IMR-90 (cell line): ENCODE measurements at regions not wholly inside any gene's neighbourhood (a gene's known extent, or its start where the extent isn't known, plus 50 kb on each side); places are given as distances from the start of the nearest gene placed in this dataset.

ENCODE experiments used
- ATAC-seq: fragments of 200-7000 bp; cut with Tn5 transposase; 2 replicates; pipeline ENCODE4 v1.9.1; 2020; ENCODE audit warnings: low read depth, mild to moderate bottlenecking, moderate library complexity
- BruUV-seq: library from RNA; stranded (reverse); fragments of 400-500 nt; replicated peaks from 2 replicates; lab custom pipeline; 2021; lab: Mats Ljungman, UMichigan
- CTCF ChIA-PET: fragments of 300-600 bp; formaldehyde crosslinking; extraction: SDS; loops from one replicate; lab custom pipeline; 2021; ENCODE audit warnings: antibody characterized with exemption; lab: Yijun Ruan, JAX
- POLR2A ChIA-PET: fragments of 300-600 bp; sonication (Branson Sonifier 250); formaldehyde crosslinking; loops from one replicate; lab custom pipeline; 2022; ENCODE audit warnings: antibody characterized with exemption; ENCODE audit not compliant: unreplicated experiment; lab: Charles Lee
- DNase-seq: peaks from one replicate; pipeline ENCODE4 v3.0.0; 2013
- H2AFZ ChIP-seq: replicated peaks from 2 replicates; pipeline ENCODE3; 2013; ENCODE audit warnings: low read length, mild to moderate bottlenecking; ENCODE audit not compliant: poor library complexity
- H2AK5ac ChIP-seq: 2 replicates; pipeline ENCODE4 v1.6.1; 2013; ENCODE audit warnings: low read depth, low read length, inconsistent platforms
- H2AK9ac ChIP-seq: replicated peaks from 2 replicates; pipeline ENCODE3; 2013; ENCODE audit warnings: mild to moderate bottlenecking, low read depth, low read length, moderate library complexity; ENCODE audit not compliant: poor library complexity
- H2BK120ac ChIP-seq: 2 replicates; pipeline ENCODE4 v1.6.1; 2013; ENCODE audit warnings: low read depth, low read length, inconsistent platforms
- H2BK15ac ChIP-seq: 3 replicates; pipeline ENCODE4 v1.6.1; 2013; ENCODE audit warnings: low read depth, low read length, inconsistent platforms
- H2BK20ac ChIP-seq: 2 replicates; pipeline ENCODE4 v1.6.1; 2013; ENCODE audit warnings: low read depth, mild to moderate bottlenecking, inconsistent platforms, low read length, moderate library complexity
- H2BK5ac ChIP-seq: 2 replicates; pipeline ENCODE4 v1.6.1; 2013; ENCODE audit warnings: mild to moderate bottlenecking, low read depth, low read length, inconsistent platforms; ENCODE audit not compliant: poor library complexity, severe bottlenecking
- H3K14ac ChIP-seq: replicated peaks from 2 replicates; pipeline ENCODE4 v1.6.1; 2013; ENCODE audit warnings: low read depth, low read length, inconsistent platforms
- H3K18ac ChIP-seq: 2 replicates; pipeline ENCODE4 v1.6.1; 2013; ENCODE audit warnings: low read depth, low read length, control low read depth
- H3K23ac ChIP-seq: 2 replicates; pipeline ENCODE4 v1.6.1; 2013; ENCODE audit warnings: low read depth, low read length, inconsistent platforms
- H3K27ac ChIP-seq: 2 replicates; pipeline ENCODE4 v1.5.1; 2013; ENCODE audit warnings: mild to moderate bottlenecking, control low read depth, low read length; ENCODE audit not compliant: insufficient read depth
- H3K27me3 ChIP-seq: 2 replicates; pipeline ENCODE4 v1.6.1; 2013; ENCODE audit warnings: low read length; ENCODE audit not compliant: control insufficient read depth, insufficient read depth
- H3K36me3 ChIP-seq: 2 replicates; pipeline ENCODE4 v1.6.1; 2013; ENCODE audit warnings: low read length, mixed read lengths; ENCODE audit not compliant: control insufficient read depth, insufficient read depth
- H3K4ac ChIP-seq: 2 replicates; pipeline ENCODE4 v1.6.1; 2013; ENCODE audit warnings: low read depth, low read length, inconsistent platforms
- H3K4me1 ChIP-seq: 2 replicates; pipeline ENCODE4 v1.6.1; 2013; ENCODE audit warnings: low read length, mixed read lengths; ENCODE audit not compliant: control insufficient read depth, insufficient read depth
- H3K4me2 ChIP-seq: 2 replicates; pipeline ENCODE4 v1.6.1; 2013; ENCODE audit warnings: low read depth, mild to moderate bottlenecking, control low read depth, low read length, moderate library complexity
- H3K4me3 ChIP-seq: 2 replicates; pipeline ENCODE4 v1.5.1; 2013; ENCODE audit warnings: low read depth, mild to moderate bottlenecking, control low read depth, low read length, moderate library complexity; ENCODE audit not compliant: insufficient read depth
- H3K56ac ChIP-seq: 2 replicates; pipeline ENCODE4 v1.6.1; 2013; ENCODE audit warnings: low read length, inconsistent platforms; ENCODE audit not compliant: insufficient read depth; ENCODE audit errors: extremely low read depth
- H3K79me1 ChIP-seq, 2 experiments: 2 replicates each; pipeline ENCODE4 v1.6.1; 2013; ENCODE audit warnings: low read length in 2 of 2, inconsistent platforms in 1 of 2, low read depth in 1 of 2
- H3K9ac ChIP-seq: 2 replicates; pipeline ENCODE4 v1.6.1; 2013; ENCODE audit warnings: low read depth, low read length, control low read depth
- H3K9me1 ChIP-seq: 2 replicates; pipeline ENCODE4 v1.6.1; 2013; ENCODE audit warnings: low read length, inconsistent platforms; ENCODE audit not compliant: insufficient read depth
- H3K9me3 ChIP-seq: 2 replicates; pipeline ENCODE4 v1.6.1; 2013; ENCODE audit warnings: low read length; ENCODE audit not compliant: control insufficient read depth, insufficient read depth
- H4K20me1 ChIP-seq: 2 replicates; pipeline ENCODE4 v1.6.1; 2013; ENCODE audit warnings: low read length, inconsistent platforms; ENCODE audit not compliant: insufficient read depth
- H4K5ac ChIP-seq: 2 replicates; pipeline ENCODE4 v1.6.1; 2013; ENCODE audit warnings: mild to moderate bottlenecking, low read depth, low read length, control low read depth
- H4K8ac ChIP-seq, 2 experiments: 2 replicates each; pipeline ENCODE4 v1.6.1; 2013; ENCODE audit warnings: low read depth in 2 of 2, low read length in 2 of 2, control low read depth in 1 of 2, inconsistent platforms in 1 of 2
- H4K91ac ChIP-seq: 2 replicates; pipeline ENCODE4 v1.6.1; 2013; ENCODE audit warnings: low read depth, low read length, inconsistent platforms; ENCODE audit not compliant: insufficient read depth
- BHLHE40 ChIP-seq: fragments of 150-350 bp; IDR thresholded peaks from 2 replicates; pipeline ENCODE4 v1.6.1; 2016; ENCODE audit warnings: mild to moderate bottlenecking, low read depth, low read length
- CEBPB ChIP-seq: IDR thresholded peaks from 2 replicates; pipeline ENCODE4 v1.6.1; 2012; ENCODE audit warnings: low read depth, low read length, improper control_type of control experiment
- CHD1 ChIP-seq: IDR thresholded peaks from 2 replicates; pipeline ENCODE4 v1.6.1; 2012; ENCODE audit warnings: low read depth, low read length, improper control_type of control experiment
- CTCF ChIP-seq: conservative IDR thresholded peaks from 2 replicates; pipeline ENCODE4 v1.5.1; 2012; ENCODE audit warnings: mild to moderate bottlenecking, low read depth, low read length, improper control_type of control experiment
- ELK1 ChIP-seq: fragments of 150-350 bp; IDR thresholded peaks from 2 replicates; pipeline ENCODE4 v1.6.1; 2016; ENCODE audit warnings: low read depth, mild to moderate bottlenecking, low read length, moderate library complexity, borderline replicate concordance
- FOS ChIP-seq: fragments of 150-350 bp; IDR thresholded peaks from 2 replicates; pipeline ENCODE4 v1.6.1; 2016; ENCODE audit warnings: low read depth, low read length
- MAFK ChIP-seq: IDR thresholded peaks from 2 replicates; pipeline ENCODE4 v1.6.1; 2012; ENCODE audit warnings: low read depth, low read length, improper control_type of control experiment
- MAZ ChIP-seq: IDR thresholded peaks from 2 replicates; pipeline ENCODE4 v1.6.1; 2012; ENCODE audit warnings: low read depth, mild to moderate bottlenecking, low read length, improper control_type of control experiment, moderate library complexity, borderline replicate concordance
- MXI1 ChIP-seq: IDR thresholded peaks from 2 replicates; pipeline ENCODE4 v1.6.1; 2012; ENCODE audit warnings: low read depth, mild to moderate bottlenecking, low read length, moderate library complexity, borderline replicate concordance
- NFE2L2 ChIP-seq: fragments of 150-350 bp; IDR thresholded peaks from 2 replicates; pipeline ENCODE4 v1.6.1; 2016; ENCODE audit warnings: low read depth, mild to moderate bottlenecking, low read length
- POLR2A ChIP-seq: IDR thresholded peaks from 2 replicates; pipeline ENCODE4 v1.6.1; 2012; ENCODE audit warnings: mild to moderate bottlenecking, low read depth, low read length
- RAD21 ChIP-seq: IDR thresholded peaks from 2 replicates; pipeline ENCODE4 v1.6.1; 2012; ENCODE audit warnings: low read length, improper control_type of control experiment
- RCOR1 ChIP-seq: IDR thresholded peaks from 2 replicates; pipeline ENCODE4 v1.6.1; 2012; ENCODE audit warnings: mild to moderate bottlenecking, low read length, improper control_type of control experiment; ENCODE audit not compliant: insufficient replicate concordance
- RFX5 ChIP-seq: IDR thresholded peaks from 2 replicates; pipeline ENCODE4 v1.8.0; 2012; ENCODE audit warnings: low read depth, mild to moderate bottlenecking, low read length, moderate library complexity
- SMC3 ChIP-seq: fragments of 150-350 bp; IDR thresholded peaks from 2 replicates; pipeline ENCODE4 v1.6.1; 2016; ENCODE audit warnings: low read depth, mild to moderate bottlenecking, antibody characterized with exemption, low read length, moderate library complexity
- USF2 ChIP-seq: fragments of 150-350 bp; IDR thresholded peaks from 2 replicates; pipeline ENCODE4 v1.6.1; 2017; ENCODE audit warnings: mild to moderate bottlenecking, antibody characterized with exemption, low read length, low read depth
- WGBS, 2 experiments: methylation state at CpG; one replicate each; pipeline versions ENCODE4 v1.1.5 to v1.1.7; 2013; ENCODE audit warnings: missing lambda C conversion rate in 2 of 2; ENCODE audit not compliant: insufficient read length in 1 of 2; ENCODE audit errors: extremely low coverage in 2 of 2; 5-methylcytosine and 5-hydroxymethylcytosine counted together
- dilution Hi-C: fragments of 300-500 bp; cut with HindIII; formaldehyde crosslinking; loops from one replicate; pipeline ENCODE4 v1.14.3; 2018; ENCODE audit warnings: low sequenced_read_pairs; ENCODE audit not compliant: unreplicated experiment
- in situ Hi-C: fragments of 300-500 bp; cut with MboI; formaldehyde crosslinking; loops from 3 replicates; pipeline ENCODE4 v1.14.3; 2019; ENCODE audit warnings: low sequenced_read_pairs, inconsistent platforms, mixed read lengths
- intact Hi-C: fragments of 100-400 bp; cut with micrococcal nuclease; formaldehyde crosslinking; loops from 2 replicates; pipeline ENCODE4 v1.10.0; 2022

- CTCF ChIA-PET: no interaction called here
- H4K5ac ChIP-seq: no peak overlapping the region
Observed at GRCh38 chr3:68295457-68295856, 636.9 kb downstream of the TAFA4 start.

More at GRCh38 chr3:68295457-68295856, 636.9 kb downstream of the TAFA4 start:
- dilution Hi-C loops: no loop called here
- Histone ChIP-seq H2AK9ac (no peak overlapping the region), H3K9ac (no peak overlapping the region), H3K9me3 (no peaks in the 10 kb centered on the region; the same call in 1 of the 2 replicates), H3K56ac (no peak overlapping the region), H3K36me3 (no peaks in the 10 kb centered on the region), H2BK5ac (no peak overlapping the region), H2BK120ac (no peak overlapping the region), H2BK15ac (no peak overlapping the region), H3K9me1 (no peaks in the 10 kb centered on the region), H2BK20ac (no peak overlapping the region), H4K20me1 (no peaks in the 10 kb centered on the region), H3K4me1 (no peaks in the 10 kb centered on the region), H3K14ac (no peak overlapping the region), H3K27ac (no peak overlapping the region), H3K4me3 (no peak overlapping the region), H3K79me1 (no peaks in the 10 kb centered on the region), H3K23ac (no peak overlapping the region), H3K4ac (no peak overlapping the region), H4K91ac (no peak overlapping the region), H3K4me2 (no peak overlapping the region), H2AFZ (no peak overlapping the region), H4K8ac (no peak overlapping the region), H2AK5ac (no peak overlapping the region), H3K27me3 (no peaks in the 10 kb centered on the region), H3K18ac (no peak overlapping the region)
- POLR2A ChIA-PET: no interaction called here
- intact Hi-C loops: no loop called here
- TF ChIP-seq MAFK: no peak
- no peak for TF ChIP-seq RFX5
- TF ChIP-seq CEBPB: no peak
- no peak for TF ChIP-seq SMC3
- no peak for TF ChIP-seq MAZ
- no peak for TF ChIP-seq USF2
- TF ChIP-seq RCOR1: no peak
- no peak for TF ChIP-seq BHLHE40
- TF ChIP-seq NFE2L2: no peak
- no peak for TF ChIP-seq MXI1
- no peak for TF ChIP-seq ELK1
- TF ChIP-seq RAD21: no peak
- TF ChIP-seq POLR2A: no peak
- no peak for TF ChIP-seq CTCF
- TF ChIP-seq FOS: no peak
- no peak for TF ChIP-seq CHD1
- in situ Hi-C loops: no loop called here
- ATAC-seq (no peak), DNase-seq (no peak)
- no TSS peak for BruUV-seq
- no CpG with 5 or more reads among the region's 1 CpG for WGBS, 2 experiments
